Tibial artery (tissue), 4 donors: ENCODE measurements at regions not wholly inside any gene's neighbourhood (a gene's known extent, or its start where the extent isn't known, plus 50 kb on each side); places are given as distances from the start of the nearest gene placed in this dataset.

ENCODE experiments used
- DNase-seq, 2 donors: peaks; one replicate each; pipeline ENCODE4 v3.0.0-alpha.2; 2019
- H3K27ac ChIP-seq, 2 donors: fragments of 200-600 bp; sonication (generic) in 1 of 2; 1 replicate in 1 of 2; 2 replicates in 1 of 2; pipeline ENCODE4 v1.5.1; 2018 to 2019; ENCODE audit warnings: mild to moderate bottlenecking in 1 of 2
- H3K27me3 ChIP-seq, 2 donors: fragments of 200-600 bp; sonication (generic) in 1 of 2; one replicate each; pipeline versions ENCODE4 v1.5.1 to v1.6.0; 2016 to 2019
- H3K36me3 ChIP-seq, 3 donors: fragments of 200-600 bp; sonication (generic) in 2 of 3; one replicate each; pipeline ENCODE4 v1.5.1; 2016 to 2019; ENCODE audit warnings: mild to moderate bottlenecking in 2 of 3
- H3K4me1 ChIP-seq, 4 donors: fragments of 200-600 bp; sonication (generic) in 2 of 4; 1 replicate in 3 of 4; 2 replicates in 1 of 4; pipeline ENCODE4 v1.5.1; 2016 to 2019
- H3K4me3 ChIP-seq, 2 donors: fragments of 200-600 bp; sonication (generic) in 1 of 2; 1 replicate in 1 of 2; 2 replicates in 1 of 2; pipeline ENCODE4 v1.5.1; 2018 to 2019; ENCODE audit warnings: mild to moderate bottlenecking in 2 of 2
- H3K9me3 ChIP-seq, 3 donors: fragments of 200-600 bp; sonication (generic) in 1 of 3; one replicate each; pipeline ENCODE4 v1.5.1; 2016 to 2019
- intact Hi-C: fragments of 100-400 bp; cut with DNase I; formaldehyde crosslinking; loops from one replicate; pipeline ENCODE4 v1.15.0; 2023; ENCODE audit warnings: low total_unique reads
- TF ChIP-seq, protein P1 (sequence below), 2 experiments: fragments of 200-600 bp in 1 of 2; fragments of 450-650 bp in 1 of 2; IDR thresholded peaks; one replicate each; pipeline ENCODE4 v1.5.1; 2017 to 2019; ENCODE audit warnings: antibody characterized with exemption in 2 of 2, mild to moderate bottlenecking in 1 of 2, moderate library complexity in 1 of 2

DNA sequence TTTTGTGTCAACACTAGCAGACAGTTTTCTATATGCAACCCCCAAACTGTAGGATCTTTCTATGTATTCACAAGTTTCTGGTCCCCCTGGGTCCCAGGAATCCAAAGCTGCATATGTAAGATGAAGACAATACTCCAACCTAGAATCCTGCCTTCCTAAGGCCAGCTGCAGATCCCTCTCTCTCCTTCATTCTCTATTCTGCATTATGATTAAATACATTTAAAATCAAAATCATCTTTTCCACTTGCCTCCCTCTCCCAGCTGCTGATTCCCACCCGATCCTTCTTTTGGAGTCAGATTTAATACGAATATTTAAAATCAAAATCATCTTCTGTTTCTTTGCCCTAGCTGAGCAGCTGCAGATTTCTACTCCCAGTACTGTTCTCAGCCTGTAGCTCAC, 783.0 kb upstream of the ZEB2 start:
- Histone ChIP-seq H3K9me3 (no peaks in the 10 kb centered on the region), H3K27me3 (no peaks in the 10 kb centered on the region), H3K36me3 (no peaks in the 10 kb centered on the region), H3K4me3 (no peak overlapping the region), H3K4me1 (no peaks in the 10 kb centered on the region), H3K27ac (no peak overlapping the region)
- DNase-seq, result no peak
- intact Hi-C loops, result no loop called here
- TF ChIP-seq, protein P1, sequence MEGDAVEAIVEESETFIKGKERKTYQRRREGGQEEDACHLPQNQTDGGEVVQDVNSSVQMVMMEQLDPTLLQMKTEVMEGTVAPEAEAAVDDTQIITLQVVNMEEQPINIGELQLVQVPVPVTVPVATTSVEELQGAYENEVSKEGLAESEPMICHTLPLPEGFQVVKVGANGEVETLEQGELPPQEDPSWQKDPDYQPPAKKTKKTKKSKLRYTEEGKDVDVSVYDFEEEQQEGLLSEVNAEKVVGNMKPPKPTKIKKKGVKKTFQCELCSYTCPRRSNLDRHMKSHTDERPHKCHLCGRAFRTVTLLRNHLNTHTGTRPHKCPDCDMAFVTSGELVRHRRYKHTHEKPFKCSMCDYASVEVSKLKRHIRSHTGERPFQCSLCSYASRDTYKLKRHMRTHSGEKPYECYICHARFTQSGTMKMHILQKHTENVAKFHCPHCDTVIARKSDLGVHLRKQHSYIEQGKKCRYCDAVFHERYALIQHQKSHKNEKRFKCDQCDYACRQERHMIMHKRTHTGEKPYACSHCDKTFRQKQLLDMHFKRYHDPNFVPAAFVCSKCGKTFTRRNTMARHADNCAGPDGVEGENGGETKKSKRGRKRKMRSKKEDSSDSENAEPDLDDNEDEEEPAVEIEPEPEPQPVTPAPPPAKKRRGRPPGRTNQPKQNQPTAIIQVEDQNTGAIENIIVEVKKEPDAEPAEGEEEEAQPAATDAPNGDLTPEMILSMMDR (IDR thresholded peaks at IDR 0.05), result no peak

DNA sequence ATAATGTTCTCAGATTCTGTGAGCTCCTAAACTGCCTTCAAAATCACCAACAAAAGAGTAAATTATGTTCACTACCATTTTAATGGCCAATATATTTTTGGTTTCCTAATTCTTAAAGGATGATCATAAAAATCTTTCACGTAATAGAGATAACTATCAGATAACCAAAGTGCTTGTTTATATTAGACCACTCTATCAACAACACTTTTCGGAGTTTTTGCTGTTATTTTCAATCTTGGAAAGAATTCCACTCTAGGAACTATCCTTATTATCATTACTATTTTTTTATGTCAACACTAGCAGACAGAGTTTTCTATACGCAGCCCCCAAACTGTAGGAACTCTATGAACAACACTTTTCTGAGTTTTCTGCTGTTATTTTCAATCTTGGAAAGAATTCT, 782.5 kb upstream of the ZEB2 start:
- H3K4me3 ChIP-seq, result no peak overlapping the region
- intact Hi-C loops, result no loop called here

DNA sequence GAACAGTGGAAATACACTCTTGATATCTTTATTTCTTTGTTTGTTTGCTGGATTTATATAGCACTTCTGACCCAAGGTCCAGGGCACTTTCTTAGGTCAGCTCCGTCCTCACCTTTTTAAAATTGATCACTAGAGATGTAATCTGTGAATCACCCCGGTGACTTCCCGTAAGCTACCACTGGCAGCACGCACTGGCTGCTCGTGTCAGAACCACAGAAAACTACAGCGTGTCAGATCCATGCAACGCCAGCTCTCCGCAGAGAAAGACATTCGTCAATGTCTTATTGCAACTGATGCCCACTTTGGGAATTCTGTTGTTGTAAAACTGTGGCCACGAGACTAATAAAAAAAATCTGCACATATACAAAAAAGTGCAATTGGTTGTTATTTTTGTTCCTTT, 779.4 kb upstream of the ZEB2 start:
- intact Hi-C loops, result no loop called here
- Histone ChIP-seq H3K4me3 (no peak overlapping the region), H3K27ac (no peak overlapping the region), H3K27me3 (no peaks in the 10 kb centered on the region), H3K9me3 (no peaks in the 10 kb centered on the region), H3K36me3 (no peaks in the 10 kb centered on the region), H3K4me1 (no peaks in the 10 kb centered on the region)
- TF ChIP-seq, protein P1 (IDR thresholded peaks at IDR 0.05), result no peak
- DNase-seq, result no peak

More for the DNA sequence above, 782.5 kb upstream of the ZEB2 start:
- Histone ChIP-seq H3K4me1 (no peaks in the 10 kb centered on the region), H3K36me3 (no peaks in the 10 kb centered on the region), H3K9me3 (no peaks in the 10 kb centered on the region), H3K27ac (no peak overlapping the region), H3K27me3 (no peaks in the 10 kb centered on the region)
- DNase-seq, result no peak
- TF ChIP-seq, protein P1 (IDR thresholded peaks at IDR 0.05), result no peak

DNA sequence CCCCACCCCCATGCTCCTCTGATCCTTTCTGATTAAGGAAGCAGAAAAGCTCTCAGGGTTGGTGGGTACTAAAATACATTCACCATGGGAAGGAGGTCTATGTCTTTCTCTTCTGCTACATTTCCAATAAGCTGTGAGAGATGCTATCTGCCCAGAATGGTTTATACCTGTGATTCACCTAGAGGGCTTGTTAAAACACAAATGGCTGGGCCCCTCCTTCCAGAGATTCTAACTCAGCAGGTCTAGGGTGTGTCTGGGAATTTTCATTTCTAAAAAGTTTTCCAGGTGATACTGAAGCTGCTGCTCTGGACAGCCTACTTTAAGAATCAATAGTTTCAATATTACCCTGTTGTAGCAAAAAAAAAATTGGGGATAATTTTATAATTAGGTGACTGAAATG, 772.2 kb upstream of the ZEB2 start:
- Histone ChIP-seq H3K9me3 (no peaks in the 10 kb centered on the region), H3K4me3 (no peak overlapping the region), H3K27me3 (no peaks in the 10 kb centered on the region), H3K4me1 (peaks cover 0 to 30% (median 4%) of the 10 kb centered on the region in 4 donors), H3K27ac (no peak overlapping the region), H3K36me3 (no peaks in the 10 kb centered on the region)
- DNase-seq, result no peak
- TF ChIP-seq, protein P1 (IDR thresholded peaks at IDR 0.05), result no peak
- intact Hi-C loops, result no loop called here

DNA sequence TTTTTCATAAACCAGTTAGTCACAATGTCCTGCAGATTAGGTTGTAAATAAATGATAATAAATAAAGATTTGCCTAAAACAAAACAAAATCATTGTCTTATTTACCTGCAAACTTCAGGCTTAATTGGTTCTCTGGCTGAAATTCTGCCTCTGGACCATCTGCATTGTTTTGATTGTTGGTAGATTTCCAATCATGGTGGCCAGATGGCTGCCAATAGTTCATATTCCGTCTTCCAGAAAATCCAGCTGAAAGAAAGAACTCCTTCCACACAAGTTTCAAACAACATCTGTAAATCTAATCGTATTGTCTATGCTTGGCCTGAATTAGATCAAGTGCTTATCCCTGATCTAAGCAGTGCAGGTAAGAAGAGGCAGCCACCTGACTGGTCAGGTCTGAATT, 771.1 kb upstream of the ZEB2 start:
- no peak for DNase-seq
- no peaks in the 10 kb centered on the region for H3K27me3 ChIP-seq
- H3K4me3 ChIP-seq, result no peak overlapping the region
- H3K36me3 ChIP-seq, result no peaks in the 10 kb centered on the region
- peaks cover 0 to 37% (median 6%) of the 10 kb centered on the region in 4 donors for H3K4me1 ChIP-seq
- no peaks in the 10 kb centered on the region for H3K9me3 ChIP-seq
- TF ChIP-seq, protein P1 (IDR thresholded peaks at IDR 0.05), result no peak
- no peak overlapping the region for H3K27ac ChIP-seq
- intact Hi-C loops, result no loop called here

DNA sequence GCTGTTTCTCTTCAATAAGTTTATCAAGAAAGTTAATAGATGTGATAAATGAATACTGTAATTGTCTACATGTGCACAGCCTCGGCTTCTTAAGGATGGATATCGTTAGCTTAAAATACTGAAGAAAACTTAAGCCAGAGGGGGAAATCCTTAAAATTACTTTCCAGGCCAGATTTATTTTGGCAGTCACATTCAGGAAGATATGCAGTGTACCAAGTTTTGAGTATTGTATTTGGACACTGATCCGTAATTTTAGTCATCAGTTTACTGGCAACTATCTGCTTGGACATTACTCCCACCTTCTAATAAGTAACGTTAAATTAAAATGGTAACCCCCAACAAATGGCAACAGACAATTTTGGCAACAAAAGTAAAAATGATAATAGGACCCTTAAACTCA, 770.0 kb upstream of the ZEB2 start:
- H3K27ac ChIP-seq, result no peak overlapping the region
- no peaks in the 10 kb centered on the region for H3K27me3 ChIP-seq
- no peaks in the 10 kb centered on the region for H3K9me3 ChIP-seq
- TF ChIP-seq, protein P1 (IDR thresholded peaks at IDR 0.05), result no peak
- H3K4me3 ChIP-seq, result no peak overlapping the region
- intact Hi-C loops, result no loop called here
- peaks cover 0 to 37% (median 6%) of the 10 kb centered on the region in 4 donors for H3K4me1 ChIP-seq
- no peak for DNase-seq
- no peaks in the 10 kb centered on the region for H3K36me3 ChIP-seq
